MM.1S (cell line): ENCODE measurements at regions not wholly inside any gene's neighbourhood (a gene's known extent, or its start where the extent isn't known, plus 50 kb on each side); places are given as distances from the start of the nearest gene placed in this dataset.

Source experiments
- CTCF ChIP-seq: fragments of 300-600 bp; sonication (generic); IDR thresholded peaks from 2 replicates; pipeline ENCODE4 v1.5.1; 2016; ENCODE audit warnings: antibody characterized with exemption, low read length, mixed read lengths
- EZH2 ChIP-seq: fragments of 300-600 bp; sonication (generic); optimal IDR thresholded peaks from 2 replicates; pipeline ENCODE3; 2017; ENCODE audit warnings: low read depth, mild to moderate bottlenecking, antibody characterized with exemption, low read length, mixed read lengths
- EZH2phosphoT487 ChIP-seq: fragments of 300-600 bp; sonication (generic); IDR thresholded peaks from 2 replicates; pipeline ENCODE4 v1.6.1; 2018; ENCODE audit warnings: antibody characterized with exemption, low read length

GRCh38 chr1:58162952-58163550 is 383.5 kb downstream of the OMA1 start:
- TF ChIP-seq CTCF (peak; percentile 76), EZH2 (no peak), EZH2phosphoT487 (no peak)
